HG03558 (cell line): ENCODE measurements at regions not wholly inside any gene's neighbourhood (a gene's known extent, or its start where the extent isn't known, plus 50 kb on each side); places are given as distances from the start of the nearest gene placed in this dataset.
"Not testable (repeated sequence)": the region's sequence is repeated elsewhere in the genome, so short reads cannot be mapped to it uniquely, and the experiment has no call there.

Source experiments
- ATAC-seq: cut with Tn5 transposase; IDR thresholded peaks from one replicate; pipeline ENCODE4 v1.9.1; 2021; ENCODE audit warnings: moderate number of reproducible peaks; ENCODE audit not compliant: unreplicated experiment; ENCODE audit errors: extremely low read depth

GRCh38 chr1:95506736-95507414 lies 272.9 kb downstream of the RWDD3 start:
- no peak for ATAC-seq

DNA sequence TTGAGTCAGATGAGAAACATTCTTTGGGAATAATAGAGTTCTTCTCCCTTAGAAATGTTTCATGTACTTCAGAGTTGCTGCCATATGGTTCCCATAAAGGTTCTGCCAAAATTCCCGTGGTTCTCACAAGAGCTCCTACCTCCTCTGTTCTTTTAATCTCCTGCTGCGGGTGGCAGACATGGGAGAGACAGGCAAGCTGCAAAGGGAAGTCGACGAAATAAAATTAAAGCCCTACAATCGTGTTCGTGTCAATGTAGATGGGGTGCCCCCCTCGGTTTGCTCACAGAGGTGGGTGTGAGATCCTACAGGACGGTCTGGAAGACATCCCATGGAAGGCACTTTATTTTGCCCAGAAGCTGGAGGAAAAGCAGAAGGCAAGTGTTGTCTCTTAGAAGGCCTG lies 276.0 kb downstream of the RWDD3 start:
- no peak for ATAC-seq

DNA sequence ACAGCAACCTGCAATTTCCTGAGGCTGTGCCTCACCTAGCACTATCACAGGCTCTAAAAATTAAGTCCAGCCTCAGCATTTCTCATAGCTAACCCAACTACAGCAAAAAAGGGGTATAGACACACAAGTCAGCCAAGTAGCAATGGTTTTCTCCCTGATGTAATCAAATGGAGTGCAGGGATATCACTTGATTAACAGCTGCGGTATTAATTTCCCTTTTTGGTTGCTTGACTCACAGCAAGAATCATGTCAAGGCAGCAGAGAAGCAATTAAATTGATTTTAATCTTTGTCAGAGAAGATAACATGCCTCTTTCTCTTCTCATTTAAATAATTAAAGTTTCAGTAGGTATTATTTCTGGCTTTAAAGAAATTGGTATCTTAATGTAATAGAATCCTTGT lies 278.9 kb downstream of the RWDD3 start:
- no peak for ATAC-seq

- ATAC-seq = no peak
These were observed 283.5 kb downstream of the RWDD3 start for GRCh38 chr1:95517506-95517905.

DNA sequence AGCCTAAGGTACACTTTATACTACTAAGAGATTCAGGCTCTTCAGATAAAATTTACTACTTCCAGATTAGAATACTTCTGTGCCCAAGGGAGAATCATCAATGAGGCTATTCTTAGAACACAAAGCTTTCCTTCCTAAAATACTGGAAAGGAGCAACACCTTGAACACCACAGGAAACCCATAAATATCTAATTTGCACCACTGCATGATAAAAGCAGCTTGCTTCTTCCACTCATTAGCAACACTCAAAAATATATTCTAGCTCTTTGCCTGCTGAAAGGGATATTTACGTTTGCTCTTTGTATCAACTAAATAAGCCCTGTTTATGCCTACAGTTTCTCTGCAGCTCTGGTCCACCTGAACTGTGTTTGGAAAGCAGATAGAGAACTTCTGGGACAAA lies 284.3 kb downstream of the RWDD3 start:
- ATAC-seq = no peak

GRCh38 chr1:95520390-95520789 lies 286.4 kb downstream of the RWDD3 start:
- no peak for ATAC-seq

DNA sequence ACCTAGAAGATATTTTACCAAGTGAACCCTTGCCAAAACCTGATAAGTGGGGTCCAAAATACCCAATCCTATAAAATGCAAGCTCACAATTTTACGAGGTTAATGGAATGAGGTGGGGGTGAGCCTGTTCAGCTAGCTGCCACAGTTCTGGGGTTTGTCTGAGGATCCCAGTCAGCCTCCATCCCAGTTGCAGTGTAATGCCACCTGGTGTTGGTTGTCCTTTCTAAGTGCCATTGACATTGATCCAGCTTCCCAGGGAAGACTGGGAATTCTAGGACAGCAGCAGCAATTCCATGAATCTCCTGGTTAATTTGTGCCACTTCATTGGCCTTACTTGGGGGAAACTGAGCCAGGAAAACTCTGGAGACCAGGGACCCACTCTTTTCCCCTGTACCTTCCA lies 298.3 kb downstream of the RWDD3 start:
- no peak for ATAC-seq

GRCh38 chr1:95534985-95535384 lies 301.0 kb downstream of the RWDD3 start:
- no peak for ATAC-seq

DNA sequence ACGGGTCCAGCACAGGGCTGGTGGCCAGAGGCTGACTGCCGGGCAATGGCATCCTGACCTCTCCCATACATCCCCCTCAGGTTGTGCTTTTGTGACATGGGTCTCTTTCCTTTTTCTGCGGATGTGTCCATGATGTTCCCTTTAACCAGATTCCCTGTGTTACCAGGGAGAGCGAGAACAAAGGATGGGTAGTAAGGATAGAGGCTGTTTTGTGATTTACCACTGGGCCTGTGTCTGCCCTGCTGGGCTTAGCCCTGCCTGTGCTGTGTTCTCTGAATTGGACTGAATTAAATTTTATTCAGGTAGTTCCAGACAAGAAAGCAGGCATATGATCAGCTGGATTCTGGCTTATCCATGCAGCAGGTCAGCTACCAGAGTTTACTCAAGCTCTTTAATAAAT lies 301.6 kb downstream of the RWDD3 start:
- ATAC-seq = no peak

- no peak for ATAC-seq
These were observed 302.5 kb downstream of the RWDD3 start for GRCh38 chr1:95536501-95536900.

GRCh38 chr1:95537176-95537575 lies 303.2 kb downstream of the RWDD3 start:
- ATAC-seq = no peak

DNA sequence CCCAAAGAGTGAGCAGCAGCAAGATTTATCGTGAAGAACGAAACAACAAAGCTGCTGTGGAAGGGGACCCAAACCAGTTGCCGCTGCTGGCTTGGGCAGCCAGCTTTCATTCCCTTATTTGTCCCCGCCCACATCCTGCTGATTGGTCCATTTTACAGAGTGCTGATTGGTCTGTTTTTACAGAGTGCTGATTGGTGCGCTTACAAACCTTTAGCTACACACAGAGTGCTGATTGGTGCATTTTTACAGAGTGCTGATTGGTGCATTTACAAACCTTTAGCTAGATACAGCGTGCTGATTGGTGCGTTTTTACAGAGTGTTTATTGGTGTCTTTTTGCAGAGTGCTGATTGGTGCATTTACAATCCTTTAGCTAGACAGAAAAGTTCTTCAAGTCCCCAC lies 304.2 kb downstream of the RWDD3 start:
- not testable (repeated sequence) for ATAC-seq

- no peak for ATAC-seq
These were observed 308.9 kb downstream of the RWDD3 start for GRCh38 chr1:95542936-95543335.

- no peak for ATAC-seq
These were observed 313.0 kb downstream of the RWDD3 start for GRCh38 chr1:95547005-95547404.

DNA sequence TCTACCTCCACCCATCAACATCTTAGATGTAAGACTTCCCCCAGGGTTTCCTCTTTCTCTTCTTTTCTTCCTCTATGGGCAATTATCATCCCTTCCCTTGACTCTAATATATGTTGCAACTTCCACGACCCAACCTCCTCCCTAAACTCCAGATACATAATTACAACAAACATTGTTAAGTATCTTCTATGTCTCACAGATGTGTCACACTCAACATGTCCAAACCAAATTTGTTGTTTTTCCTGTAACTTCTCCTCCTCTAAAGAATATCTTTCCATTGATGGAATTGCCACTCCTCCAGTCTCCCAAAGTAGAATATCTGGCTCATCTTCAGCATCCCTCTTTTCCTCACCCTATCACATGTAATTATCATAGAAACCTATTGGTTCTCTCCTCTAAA lies 314.2 kb downstream of the RWDD3 start:
- ATAC-seq = no peak

DNA sequence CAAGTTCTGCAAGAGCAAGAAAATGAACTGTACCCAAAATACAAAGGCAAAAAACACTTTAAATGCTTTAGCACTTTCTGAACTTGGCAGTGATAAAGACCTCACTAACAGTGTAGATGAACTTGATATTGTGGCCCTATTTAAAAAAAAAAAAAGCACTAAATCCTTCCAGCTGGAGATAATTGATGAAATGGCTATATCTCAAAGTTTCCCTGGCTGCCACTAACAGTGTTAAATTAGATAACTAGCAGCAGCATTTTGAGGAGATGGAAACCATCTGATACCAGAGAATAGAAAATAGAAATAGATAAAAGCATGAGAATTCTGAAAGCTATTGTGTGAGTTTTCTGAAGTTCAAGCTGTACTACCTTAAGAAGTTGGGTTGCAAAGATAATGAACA lies 317.2 kb downstream of the RWDD3 start:
- ATAC-seq = no peak

DNA sequence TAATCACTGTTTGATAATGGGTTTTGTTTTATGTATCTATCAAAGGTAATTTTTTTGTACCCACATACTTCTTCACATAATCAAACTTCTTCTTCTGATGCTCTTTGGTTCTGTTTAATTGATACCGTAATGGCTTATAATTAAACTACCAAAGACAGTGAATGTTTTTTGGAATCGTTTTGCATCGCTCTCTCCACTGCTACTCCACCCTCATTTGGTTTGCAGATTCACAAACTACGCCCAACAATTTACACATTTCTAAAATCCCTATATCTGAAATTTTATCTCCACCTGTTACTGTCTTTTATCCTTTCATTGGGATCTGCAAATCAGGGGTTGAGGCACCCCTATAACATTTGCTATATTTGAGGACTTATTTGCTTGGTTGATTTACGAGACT lies 319.6 kb downstream of the RWDD3 start:
- no peak for ATAC-seq

- no peak for ATAC-seq
These were observed 320.4 kb downstream of the RWDD3 start for GRCh38 chr1:95554408-95554807.

GRCh38 chr1:95558791-95559190 lies 324.8 kb downstream of the RWDD3 start:
- ATAC-seq = no peak

- ATAC-seq = no peak
These were observed 327.3 kb downstream of the RWDD3 start for GRCh38 chr1:95561346-95561745.

- ATAC-seq = no peak
These were observed 328.2 kb downstream of the RWDD3 start for GRCh38 chr1:95562230-95562629.

DNA sequence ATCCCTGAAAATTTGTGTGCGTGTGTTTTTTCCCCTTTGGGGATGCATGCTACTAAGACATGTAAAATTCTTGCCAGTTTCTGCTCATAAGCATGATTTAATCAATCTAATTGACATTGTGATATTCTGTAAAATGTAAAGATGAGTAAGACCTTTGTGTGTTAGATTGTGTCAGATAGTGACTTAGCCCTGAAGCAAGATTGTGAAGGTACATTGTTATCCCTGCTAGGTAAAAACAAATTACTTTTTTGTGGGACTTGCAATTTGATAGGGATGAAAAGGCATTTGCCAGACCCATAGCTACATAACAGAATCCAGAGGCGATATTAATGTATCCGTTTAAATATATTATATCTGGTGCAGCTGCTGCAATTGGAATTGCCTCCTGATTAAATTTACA lies 338.0 kb downstream of the RWDD3 start:
- no peak for ATAC-seq

GRCh38 chr1:95572962-95573361 lies 339.0 kb downstream of the RWDD3 start:
- no peak for ATAC-seq
